COR-L47 (cell line): ENCODE measurements at regions not wholly inside any gene's neighbourhood (a gene's known extent, or its start where the extent isn't known, plus 50 kb on each side); places are given as distances from the start of the nearest gene placed in this dataset.
A peak's percentile ranks its signal among the peaks of the same experiment; 100 is the strongest.

ENCODE experiments used
- DNase-seq: peaks from one replicate; lab custom pipeline; 2025; lab: John Stamatoyannopoulos, UW

DNA sequence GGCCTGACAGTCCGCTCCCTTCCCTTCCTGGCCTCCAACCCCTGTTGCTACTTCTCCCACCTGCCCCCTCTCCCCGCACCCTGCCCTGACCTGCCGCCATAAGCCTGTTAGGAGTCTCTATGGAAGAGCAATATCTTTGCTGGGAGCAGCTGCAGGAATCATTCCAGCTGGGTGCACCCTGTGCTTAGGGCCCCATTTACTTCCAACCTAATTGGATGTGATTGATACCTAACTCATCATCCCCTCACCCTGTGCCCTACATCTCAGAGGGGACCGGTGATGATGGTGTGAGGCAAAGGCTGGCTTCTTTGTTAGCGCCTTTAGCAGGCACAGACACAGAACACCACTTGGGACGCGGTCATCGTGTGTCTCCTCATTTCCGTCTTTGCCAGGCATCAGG, 80.0 kb upstream of the FAM180A start:
- DNase-seq: no peak

DNA sequence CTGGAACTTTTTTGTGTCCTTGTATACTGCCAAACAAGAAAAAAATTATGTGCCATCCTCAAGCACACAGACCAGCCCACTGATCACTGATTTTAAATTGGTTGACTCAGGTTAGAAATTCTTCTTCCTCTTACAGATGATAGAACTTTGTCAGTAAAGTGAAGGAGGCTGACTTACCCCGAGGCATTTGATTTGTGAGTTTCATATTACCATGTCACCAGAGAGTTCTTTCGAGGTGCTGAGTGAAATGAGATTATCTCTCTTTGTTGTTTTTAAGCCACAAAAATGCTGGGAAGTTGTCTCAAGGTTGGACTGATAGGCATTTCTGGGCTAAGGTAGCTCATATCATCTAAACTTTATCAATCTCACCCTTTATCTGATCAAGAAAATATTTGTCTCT, 78.8 kb upstream of the FAM180A start:
- DNase-seq: no peak

DNA sequence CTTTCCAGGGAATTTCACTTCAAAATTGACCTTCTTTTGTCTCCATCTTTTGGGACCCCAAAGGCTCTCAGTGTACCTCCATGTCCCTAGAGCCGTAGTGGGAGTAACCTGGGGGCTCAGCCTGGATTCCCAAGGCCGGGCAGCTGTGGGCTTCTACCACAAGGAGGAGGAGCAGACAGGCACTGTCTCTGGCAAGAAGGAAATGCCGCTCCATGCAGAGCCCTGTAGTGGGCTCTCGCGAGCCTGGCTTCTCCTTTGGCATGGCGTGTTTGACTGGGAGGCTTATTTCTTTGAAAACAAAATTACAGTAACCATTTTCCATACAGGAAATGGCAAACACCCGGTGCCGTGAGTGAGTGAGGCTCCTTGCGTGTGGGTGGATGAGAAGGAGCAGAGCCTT, 76.8 kb upstream of the FAM180A start:
- no peak for DNase-seq

DNA sequence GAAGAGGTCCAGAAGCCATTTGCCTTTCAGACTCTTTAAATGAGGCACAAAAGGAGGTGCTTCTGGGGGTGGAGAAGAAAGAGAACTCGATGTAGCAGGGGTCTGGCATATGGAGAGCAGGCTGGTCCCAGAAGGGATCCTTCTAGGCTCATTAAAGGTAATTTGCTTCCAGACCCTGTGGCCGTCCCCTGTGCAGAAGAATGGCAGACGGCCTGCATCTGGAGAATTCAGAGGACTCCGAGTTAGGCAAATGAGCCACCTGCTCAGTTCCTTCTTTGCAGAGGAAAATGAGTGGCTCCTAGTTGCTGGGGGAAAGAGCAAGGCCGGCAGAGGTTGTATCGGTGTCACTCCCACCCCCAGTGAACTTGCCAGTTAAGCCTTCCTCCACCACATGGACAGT, 73.8 kb upstream of the FAM180A start:
- no peak for DNase-seq

DNA sequence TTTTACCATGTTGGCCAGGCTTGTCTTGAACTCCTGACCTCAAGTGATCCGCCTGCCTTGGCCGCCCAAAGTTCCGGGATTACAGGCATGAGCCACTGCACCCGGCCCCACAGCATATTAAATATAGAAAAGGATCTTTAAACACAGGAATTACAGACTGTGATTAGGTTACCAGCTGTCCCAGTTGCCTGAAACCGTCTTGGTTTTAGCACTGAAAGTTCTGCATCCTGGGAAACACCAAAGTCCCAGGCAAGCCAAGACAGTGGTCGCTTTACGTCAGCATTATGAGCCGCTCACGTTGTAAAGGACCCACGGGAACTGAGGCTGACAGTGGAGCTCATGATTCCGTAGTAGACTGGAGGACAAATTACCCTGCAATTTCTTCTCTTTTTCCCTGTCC, 69.0 kb upstream of the FAM180A start:
- no peak for DNase-seq

DNA sequence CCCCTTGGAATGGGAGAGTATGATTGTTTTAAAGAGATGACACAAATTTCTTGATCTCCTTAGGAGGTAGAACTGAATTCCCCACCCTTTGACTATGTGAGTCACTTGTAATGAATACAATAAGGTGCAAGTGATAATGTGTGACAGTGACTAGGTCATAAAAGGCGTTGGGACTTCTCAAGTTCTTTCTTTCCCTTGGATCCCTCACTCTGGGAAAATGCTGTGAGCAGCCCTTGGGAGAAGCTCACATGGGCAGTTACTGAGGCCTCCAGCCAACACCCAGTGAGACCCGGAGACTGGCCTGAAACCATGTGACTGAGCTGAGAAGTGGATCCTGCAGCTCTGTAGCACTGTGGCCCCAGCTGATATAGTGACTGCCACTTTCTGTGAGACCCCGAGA, 66.4 kb upstream of the FAM180A start:
- DNase-seq: no peak

DNA sequence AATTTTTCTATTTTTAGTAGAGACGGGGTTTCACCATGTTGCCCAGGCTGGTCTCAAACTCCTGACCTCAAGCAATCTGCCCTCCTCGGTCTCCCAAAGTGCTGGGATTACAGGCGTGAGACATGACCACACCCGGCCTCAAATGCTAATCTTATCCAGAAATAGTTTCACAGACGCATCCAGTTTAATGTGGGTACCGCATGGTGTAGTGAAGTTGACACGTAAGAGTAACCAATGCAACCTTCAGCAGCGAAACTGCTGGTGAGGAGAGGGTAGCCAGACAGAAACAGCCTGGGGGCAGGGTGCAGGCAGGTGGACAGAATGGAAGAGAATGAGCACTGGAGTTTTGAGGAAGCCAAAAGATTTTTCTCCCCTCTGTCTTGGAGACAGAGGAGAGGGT, 63.5 kb upstream of the FAM180A start:
- DNase-seq: no peak

DNA sequence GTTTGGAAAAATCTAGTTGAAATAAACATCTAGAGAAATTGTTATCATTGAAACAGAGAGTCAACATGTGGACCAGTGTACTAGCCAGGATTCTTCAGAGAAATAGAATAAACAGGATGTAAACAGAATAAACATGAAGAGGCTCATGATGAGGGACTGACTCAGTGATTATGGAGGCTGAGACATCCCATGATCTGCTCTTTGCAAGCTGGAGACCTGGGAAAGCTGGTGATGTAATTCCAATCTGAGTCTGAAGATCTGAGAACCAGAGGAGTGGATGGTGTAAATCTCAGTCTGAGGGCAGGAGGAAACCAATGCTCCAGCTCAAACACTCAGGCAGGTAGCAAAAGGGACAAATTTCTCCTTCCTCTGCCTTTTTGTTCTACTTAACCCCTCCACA, 62.9 kb upstream of the FAM180A start:
- no peak for DNase-seq

DNA sequence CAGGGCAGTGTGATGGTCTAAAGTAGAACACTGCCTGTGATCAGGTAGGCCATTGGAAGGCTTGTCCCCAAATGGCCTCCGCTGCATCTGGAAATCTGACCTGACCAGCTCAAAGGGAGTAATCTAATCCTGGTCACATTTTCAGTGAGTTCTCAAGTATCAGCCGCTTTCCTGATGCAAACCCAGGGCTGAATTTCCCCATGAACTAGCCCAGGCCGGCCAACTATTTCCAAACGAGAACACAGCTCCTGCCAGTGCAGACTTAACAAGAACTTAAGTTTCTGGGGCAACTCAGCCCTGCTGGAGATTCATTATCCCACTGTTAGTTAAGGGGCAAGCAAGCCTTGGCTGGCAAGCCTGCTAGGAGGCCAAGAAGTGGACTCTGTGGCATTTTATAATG, 59.6 kb upstream of the FAM180A start:
- DNase-seq: no peak

DNA sequence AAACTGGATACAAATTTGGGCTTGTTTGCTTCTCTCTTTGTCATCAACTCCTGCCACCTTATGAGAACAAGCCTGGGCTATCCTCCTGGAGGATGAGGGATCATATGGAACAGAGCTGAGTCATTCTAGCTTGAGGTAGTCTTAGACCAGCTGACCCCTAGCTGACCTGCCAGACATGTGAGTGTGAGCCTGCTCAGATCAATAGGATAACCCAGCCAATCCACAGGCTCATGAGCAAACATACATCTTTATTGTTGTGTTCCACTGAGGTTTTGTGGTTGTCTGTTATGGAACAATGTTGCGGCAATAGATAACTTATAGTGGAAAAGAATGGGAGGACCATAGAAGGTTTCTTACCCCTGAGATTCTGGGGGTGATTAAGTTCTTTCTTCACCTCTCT, 54.5 kb upstream of the FAM180A start:
- DNase-seq: no peak

DNA sequence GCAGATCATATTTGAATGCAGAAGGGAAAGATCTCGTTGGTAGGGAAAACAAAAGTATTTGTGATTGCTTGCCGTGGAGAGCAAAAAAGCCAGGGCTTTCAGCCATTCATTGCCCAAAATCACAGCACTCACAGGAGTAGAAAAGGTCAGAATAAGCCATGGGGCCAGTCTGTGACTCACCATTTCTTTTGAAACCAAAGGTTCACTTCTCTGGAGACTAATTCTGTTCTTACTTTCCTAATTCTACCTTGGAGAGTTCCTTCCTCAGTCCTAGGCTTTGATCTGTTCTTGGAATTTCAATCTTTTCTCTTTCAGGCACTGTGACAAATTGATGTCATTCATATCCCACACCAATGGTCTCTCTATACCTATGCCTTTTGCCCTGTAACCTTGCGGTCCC, 54.1 kb upstream of the FAM180A start:
- DNase-seq: no peak

DNA sequence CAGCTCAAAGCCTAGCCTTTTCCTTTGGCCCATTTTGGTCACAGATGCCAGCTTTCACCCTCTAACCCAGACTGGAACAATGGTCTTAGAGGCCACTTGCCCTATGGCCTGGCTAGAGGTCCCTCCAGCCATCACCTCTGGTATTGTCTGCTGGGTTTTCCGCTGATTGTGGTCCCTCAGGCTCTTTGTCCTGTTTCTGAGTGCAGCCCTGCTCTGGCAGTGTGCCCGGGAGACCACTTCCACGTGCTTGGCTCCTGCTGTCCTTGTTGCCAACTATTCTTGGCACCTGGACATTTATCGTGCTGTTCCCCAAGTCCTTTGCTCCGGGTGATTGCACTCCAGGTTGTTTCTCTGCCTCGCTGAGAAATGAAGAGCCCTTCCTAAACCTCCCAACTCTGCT, 53.3 kb upstream of the FAM180A start:
- DNase-seq: peak; percentile 91

DNA sequence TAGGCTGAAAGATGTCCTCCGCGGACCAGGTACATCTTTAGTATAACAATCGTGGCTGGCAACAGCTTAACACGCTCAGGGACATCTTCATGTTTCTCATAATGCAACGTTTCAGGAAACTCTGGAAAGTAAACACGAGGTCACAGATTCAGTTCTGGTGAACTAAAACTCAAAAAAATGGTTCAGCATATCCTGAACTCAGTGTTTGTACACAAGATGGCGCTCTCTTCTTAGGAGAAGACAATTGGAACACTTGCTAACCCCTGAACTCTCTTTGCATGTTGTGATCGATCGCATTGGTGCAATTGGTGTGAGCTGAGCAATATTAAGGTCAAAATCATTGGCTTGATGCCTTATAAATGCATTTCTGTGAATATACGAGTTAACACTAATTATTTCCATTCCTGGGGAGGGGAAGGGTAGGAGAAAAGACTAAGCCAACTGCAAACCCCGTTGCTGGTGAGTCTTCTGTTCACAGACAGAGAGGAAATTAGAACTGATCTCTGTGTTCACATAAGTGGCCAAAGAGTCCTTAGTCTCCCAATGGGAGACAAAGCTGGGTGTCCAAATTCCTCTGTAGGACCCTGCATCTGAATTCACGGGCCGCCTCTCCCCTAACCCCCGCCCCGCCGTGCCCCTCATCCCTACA, 52.6 kb upstream of the FAM180A start:
- peak; percentile 69 for DNase-seq

DNA sequence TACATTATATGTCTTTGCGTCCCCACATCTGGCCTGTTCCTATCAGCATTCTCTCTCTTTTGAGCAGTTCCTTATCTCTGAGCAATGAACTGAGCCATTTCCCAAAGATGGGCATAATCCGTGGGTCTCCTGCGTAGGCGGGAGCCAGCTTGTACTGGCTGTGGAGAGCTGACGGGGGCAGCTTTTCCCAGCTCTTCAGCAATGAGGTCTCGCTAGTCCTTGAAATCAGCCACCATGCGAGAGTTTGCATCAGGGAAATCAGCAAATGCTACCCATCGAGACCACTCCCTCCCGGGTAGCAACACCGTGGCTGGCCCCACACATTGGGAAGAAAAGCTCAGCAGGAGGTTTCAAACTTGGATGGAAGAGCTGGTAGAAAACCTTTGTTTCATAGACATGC, 51.9 kb upstream of the FAM180A start:
- no peak for DNase-seq

DNA sequence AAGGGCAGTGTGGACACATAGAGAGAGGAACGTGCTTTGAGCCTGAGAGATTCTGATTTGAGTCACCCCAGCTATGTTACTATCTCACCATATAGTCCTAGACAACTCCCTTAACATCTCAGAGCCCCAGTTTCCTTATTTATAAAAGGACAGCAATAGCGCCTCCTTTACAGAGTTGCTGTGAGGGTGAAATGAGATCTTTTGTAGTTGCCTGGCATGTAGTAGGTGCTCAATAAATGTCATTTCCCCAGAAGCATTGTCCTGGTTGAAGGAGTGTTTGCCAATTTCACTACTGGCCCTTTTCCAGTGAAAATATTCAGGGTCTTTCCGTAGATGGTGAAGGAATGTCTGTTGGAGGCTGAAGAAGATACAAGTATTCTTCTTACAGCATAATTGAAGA, 51.3 kb upstream of the FAM180A start:
- DNase-seq: no peak
